ENCODE measurements at regions not wholly inside any gene's neighbourhood (a gene's known extent, or its start where the extent isn't known, plus 50 kb on each side); places are given as distances from the start of the nearest gene placed in this dataset.
"Not testable (repeated sequence)": the region's sequence is repeated elsewhere in the genome, so short reads cannot be mapped to it uniquely, and the experiment has no call there.

GRCh38 chr1:206359377-206359776 lies 110.9 kb upstream of the IKBKE start:
- DNase-seq (ENCODE audit: low read depth in 2 of 2) = not testable (repeated sequence)

GRCh38 chr1:206361978-206362543 lies 108.2 kb upstream of the IKBKE start:
- DNase-seq (ENCODE audit: low read depth in 2 of 2) = not testable (repeated sequence)

- DNase-seq (ENCODE audit: low read depth in 2 of 2) = not testable (repeated sequence)
Observed at GRCh38 chr1:206362994-206363393, 107.3 kb upstream of the IKBKE start.

GRCh38 chr1:206365271-206365670 lies 105.0 kb upstream of the IKBKE start:
- DNase-seq (ENCODE audit: low read depth in 2 of 2) = not testable (repeated sequence)

- not testable (repeated sequence) for DNase-seq (ENCODE audit: low read depth in 2 of 2)
Observed at GRCh38 chr1:206366131-206366530, 104.1 kb upstream of the IKBKE start.

- DNase-seq (ENCODE audit: low read depth in 2 of 2) = not testable (repeated sequence)
Observed at GRCh38 chr1:206366772-206367171, 103.5 kb upstream of the IKBKE start.

- not testable (repeated sequence) for DNase-seq (ENCODE audit: low read depth in 2 of 2)
Observed at GRCh38 chr1:206367955-206368622, 102.2 kb upstream of the IKBKE start.

- not testable (repeated sequence) for DNase-seq (ENCODE audit: low read depth in 2 of 2)
Observed at GRCh38 chr1:206374725-206375124, 95.6 kb upstream of the IKBKE start.

- not testable (repeated sequence) for DNase-seq (ENCODE audit: low read depth in 2 of 2)
Observed at GRCh38 chr1:206375552-206375951, 94.7 kb upstream of the IKBKE start.

- DNase-seq (ENCODE audit: low read depth in 2 of 2) = not testable (repeated sequence)
Observed at GRCh38 chr1:206378506-206378905, 91.8 kb upstream of the IKBKE start.

- not testable (repeated sequence) for DNase-seq (ENCODE audit: low read depth in 2 of 2)
Observed at GRCh38 chr1:206379245-206379644, 91.0 kb upstream of the IKBKE start.

- not testable (repeated sequence) for DNase-seq (ENCODE audit: low read depth in 2 of 2)
Observed at GRCh38 chr1:206380163-206380790, 90.0 kb upstream of the IKBKE start.

GRCh38 chr1:206380791-206381610 lies 89.3 kb upstream of the IKBKE start:
- DNase-seq (ENCODE audit: low read depth in 2 of 2) = not testable (repeated sequence)

GRCh38 chr1:206384029-206384807 lies 86.1 kb upstream of the IKBKE start:
- peak in 1 of 2 donors; percentile 9 for DNase-seq (ENCODE audit: low read depth in 2 of 2)

GRCh38 chr1:206384891-206385290 lies 85.4 kb upstream of the IKBKE start:
- not testable (repeated sequence) for DNase-seq (ENCODE audit: low read depth in 2 of 2)

- not testable (repeated sequence) for DNase-seq (ENCODE audit: low read depth in 2 of 2)
Observed at GRCh38 chr1:206387631-206388030, 82.6 kb upstream of the IKBKE start.

GRCh38 chr1:206391903-206392302 lies 78.4 kb upstream of the IKBKE start:
- DNase-seq (ENCODE audit: low read depth in 2 of 2) = not testable (repeated sequence)

- DNase-seq (ENCODE audit: low read depth in 2 of 2) = not testable (repeated sequence)
Observed at GRCh38 chr1:206397501-206397900, 72.8 kb upstream of the IKBKE start.

GRCh38 chr1:206398261-206398660 lies 72.0 kb upstream of the IKBKE start:
- not testable (repeated sequence) for DNase-seq (ENCODE audit: low read depth in 2 of 2)

GRCh38 chr1:206403612-206404307 lies 66.5 kb upstream of the IKBKE start:
- not testable (repeated sequence) for DNase-seq (ENCODE audit: low read depth in 2 of 2)
